ENCODE measurements at regions not wholly inside any gene's neighbourhood (a gene's known extent, or its start where the extent isn't known, plus 50 kb on each side); places are given as distances from the start of the nearest gene placed in this dataset.

DNA sequence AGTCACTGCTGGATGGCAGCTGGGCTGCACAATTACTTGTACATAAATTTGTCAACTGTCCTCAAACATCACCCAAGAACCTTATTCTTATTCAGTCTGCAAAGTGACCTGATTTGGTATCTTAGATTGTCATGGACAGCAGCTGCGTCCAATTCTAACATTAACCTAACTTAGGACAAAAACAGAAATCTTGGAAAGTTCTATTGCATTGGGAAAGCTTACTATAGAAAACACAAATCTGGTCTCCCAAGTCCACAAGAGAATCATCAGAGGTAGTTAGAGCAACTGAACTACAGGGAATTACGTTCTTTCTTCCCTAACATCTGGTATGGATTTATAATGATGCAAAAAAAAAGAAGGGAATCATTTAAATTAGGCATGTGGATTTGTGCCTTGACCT lies 283.9 kb downstream of the NR2F1-AS1 start:
- DNase-seq (no peak), FAIRE-seq (no peak)
- TF ChIP-seq, protein P1, sequence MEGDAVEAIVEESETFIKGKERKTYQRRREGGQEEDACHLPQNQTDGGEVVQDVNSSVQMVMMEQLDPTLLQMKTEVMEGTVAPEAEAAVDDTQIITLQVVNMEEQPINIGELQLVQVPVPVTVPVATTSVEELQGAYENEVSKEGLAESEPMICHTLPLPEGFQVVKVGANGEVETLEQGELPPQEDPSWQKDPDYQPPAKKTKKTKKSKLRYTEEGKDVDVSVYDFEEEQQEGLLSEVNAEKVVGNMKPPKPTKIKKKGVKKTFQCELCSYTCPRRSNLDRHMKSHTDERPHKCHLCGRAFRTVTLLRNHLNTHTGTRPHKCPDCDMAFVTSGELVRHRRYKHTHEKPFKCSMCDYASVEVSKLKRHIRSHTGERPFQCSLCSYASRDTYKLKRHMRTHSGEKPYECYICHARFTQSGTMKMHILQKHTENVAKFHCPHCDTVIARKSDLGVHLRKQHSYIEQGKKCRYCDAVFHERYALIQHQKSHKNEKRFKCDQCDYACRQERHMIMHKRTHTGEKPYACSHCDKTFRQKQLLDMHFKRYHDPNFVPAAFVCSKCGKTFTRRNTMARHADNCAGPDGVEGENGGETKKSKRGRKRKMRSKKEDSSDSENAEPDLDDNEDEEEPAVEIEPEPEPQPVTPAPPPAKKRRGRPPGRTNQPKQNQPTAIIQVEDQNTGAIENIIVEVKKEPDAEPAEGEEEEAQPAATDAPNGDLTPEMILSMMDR (IDR thresholded peaks at IDR 0.05; ENCODE audit: borderline replicate concordance, extremely low read depth, insufficient read depth), result no peak
- no peaks in the 10 kb centered on the region for H3K36me3 ChIP-seq (ENCODE audit: control insufficient read depth in 2 of 3, insufficient read depth in 3 of 3, low read length in 3 of 3)
- no peaks in the 10 kb centered on the region for H3K27me3 ChIP-seq (ENCODE audit: control insufficient read depth, insufficient read depth, low read length)
- H3K4me3 ChIP-seq (ENCODE audit: low read length in 3 of 3), result no peak overlapping the region
- no peaks in the 10 kb centered on the region for H3K4me1 ChIP-seq (ENCODE audit: control insufficient read depth in 2 of 3, insufficient read depth in 2 of 3, low read depth in 1 of 3, low read length in 3 of 3)
- H3K9me3 ChIP-seq (ENCODE audit: control insufficient read depth in 2 of 3, insufficient read depth in 1 of 3, low read length in 3 of 3), result no peaks in the 10 kb centered on the region
- intact Hi-C loops (cut with DNase I), result no loop called here
- no peak overlapping the region for H3K27ac ChIP-seq (ENCODE audit: low read depth in 2 of 2, low read length in 2 of 2)
- H3K9ac ChIP-seq (ENCODE audit: low read length in 3 of 3), result no peak overlapping the region

DNA sequence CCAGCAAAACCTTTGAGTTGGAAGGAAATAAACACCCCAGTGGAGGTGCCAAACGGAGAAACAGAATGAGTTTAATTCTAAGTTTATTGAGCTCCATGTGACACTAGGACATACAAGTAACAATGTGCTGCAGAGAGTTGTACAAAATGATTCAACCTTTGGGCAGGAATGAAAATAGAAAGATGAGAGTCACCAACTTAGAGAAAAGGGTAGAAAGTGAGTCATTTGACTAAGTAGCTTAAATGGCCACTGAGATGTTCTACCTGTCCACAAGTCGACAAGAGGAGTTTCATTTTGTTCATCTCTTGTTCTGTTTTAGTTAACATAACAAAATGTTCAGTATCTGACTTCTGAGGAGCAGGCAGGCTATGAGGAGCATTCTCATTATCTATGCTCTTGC lies 284.7 kb downstream of the NR2F1-AS1 start:
- intact Hi-C loops (cut with DNase I), result no loop called here
- Histone ChIP-seq H3K4me3 (ENCODE audit: low read length in 3 of 3) (no peak overlapping the region), H3K36me3 (ENCODE audit: control insufficient read depth in 2 of 3, insufficient read depth in 3 of 3, low read length in 3 of 3) (no peaks in the 10 kb centered on the region), H3K9me3 (ENCODE audit: control insufficient read depth in 2 of 3, insufficient read depth in 1 of 3, low read length in 3 of 3) (no peaks in the 10 kb centered on the region), H3K9ac (ENCODE audit: low read length in 3 of 3) (no peak overlapping the region), H3K27me3 (ENCODE audit: control insufficient read depth, insufficient read depth, low read length) (no peaks in the 10 kb centered on the region), H3K4me1 (ENCODE audit: control insufficient read depth in 2 of 3, insufficient read depth in 2 of 3, low read depth in 1 of 3, low read length in 3 of 3) (no peaks in the 10 kb centered on the region), H3K27ac (ENCODE audit: low read depth in 2 of 2, low read length in 2 of 2) (no peak overlapping the region)
- TF ChIP-seq, protein P1 (IDR thresholded peaks at IDR 0.05; ENCODE audit: borderline replicate concordance, extremely low read depth, insufficient read depth), result no peak
- no peak for DNase-seq
- FAIRE-seq, result no peak

DNA sequence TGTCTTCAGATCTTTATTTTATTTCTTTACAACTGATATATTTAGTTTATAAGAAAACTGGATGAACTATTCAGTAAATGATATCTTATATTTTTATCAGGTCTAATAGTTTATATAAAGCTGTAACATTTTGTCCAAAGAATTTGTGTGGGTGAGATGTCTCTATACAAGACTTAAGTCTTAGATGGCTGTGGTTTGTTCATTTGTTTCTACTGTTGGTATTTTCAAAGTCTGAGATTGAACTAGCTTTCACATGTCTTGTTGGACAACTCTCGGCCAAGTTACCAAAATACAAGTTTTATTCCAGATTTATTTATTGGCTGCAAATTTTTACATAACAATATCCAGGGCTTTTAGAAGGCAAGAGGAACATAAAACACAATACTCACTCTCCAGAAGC lies 286.0 kb downstream of the NR2F1-AS1 start:
- no peak overlapping the region for H3K4me3 ChIP-seq (ENCODE audit: low read length in 3 of 3)
- H3K36me3 ChIP-seq (ENCODE audit: control insufficient read depth in 2 of 3, insufficient read depth in 3 of 3, low read length in 3 of 3), result no peaks in the 10 kb centered on the region
- H3K27ac ChIP-seq (ENCODE audit: low read depth in 2 of 2, low read length in 2 of 2), result no peak overlapping the region
- TF ChIP-seq, protein P1 (IDR thresholded peaks at IDR 0.05; ENCODE audit: borderline replicate concordance, extremely low read depth, insufficient read depth), result no peak
- H3K9ac ChIP-seq (ENCODE audit: low read length in 3 of 3), result no peak overlapping the region
- no peaks in the 10 kb centered on the region for H3K4me1 ChIP-seq (ENCODE audit: control insufficient read depth in 2 of 3, insufficient read depth in 2 of 3, low read depth in 1 of 3, low read length in 3 of 3)
- FAIRE-seq, result no peak
- no peak for DNase-seq
- H3K9me3 ChIP-seq (ENCODE audit: control insufficient read depth in 2 of 3, insufficient read depth in 1 of 3, low read length in 3 of 3), result no peaks in the 10 kb centered on the region
- intact Hi-C loops (cut with DNase I), result no loop called here
- H3K27me3 ChIP-seq (ENCODE audit: control insufficient read depth, insufficient read depth, low read length), result no peaks in the 10 kb centered on the region

DNA sequence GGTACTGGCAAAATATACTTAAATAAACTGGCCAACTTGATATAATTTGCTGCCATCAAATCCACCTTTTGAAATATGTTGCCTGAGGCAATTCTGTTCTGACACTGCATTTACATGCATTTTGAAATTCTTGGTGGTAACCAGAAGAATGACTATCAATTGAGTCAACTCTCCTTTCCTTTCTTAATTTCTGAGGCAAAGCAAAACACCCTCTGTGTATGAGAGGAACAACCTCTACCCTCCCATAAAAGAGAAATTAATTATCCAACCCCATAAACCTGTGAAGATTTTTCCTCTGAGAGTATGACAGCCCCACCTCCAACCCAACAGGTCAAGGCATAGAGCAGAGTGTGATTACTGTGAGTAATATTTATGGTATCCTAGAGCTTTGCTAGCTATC lies 286.8 kb downstream of the NR2F1-AS1 start:
- Histone ChIP-seq H3K9me3 (ENCODE audit: control insufficient read depth in 2 of 3, insufficient read depth in 1 of 3, low read length in 3 of 3) (no peaks in the 10 kb centered on the region), H3K9ac (ENCODE audit: low read length in 3 of 3) (no peak overlapping the region), H3K4me3 (ENCODE audit: low read length in 3 of 3) (no peak overlapping the region), H3K27me3 (ENCODE audit: control insufficient read depth, insufficient read depth, low read length) (no peaks in the 10 kb centered on the region), H3K4me1 (ENCODE audit: control insufficient read depth in 2 of 3, insufficient read depth in 2 of 3, low read depth in 1 of 3, low read length in 3 of 3) (no peaks in the 10 kb centered on the region), H3K27ac (ENCODE audit: low read depth in 2 of 2, low read length in 2 of 2) (no peak overlapping the region), H3K36me3 (ENCODE audit: control insufficient read depth in 2 of 3, insufficient read depth in 3 of 3, low read length in 3 of 3) (no peaks in the 10 kb centered on the region)
- TF ChIP-seq, protein P1 (IDR thresholded peaks at IDR 0.05; ENCODE audit: borderline replicate concordance, extremely low read depth, insufficient read depth), result no peak
- intact Hi-C loops (cut with DNase I), result no loop called here
- no peak for FAIRE-seq
- DNase-seq, result no peak
